GM23338 (cell line): ENCODE measurements at regions not wholly inside any gene's neighbourhood (a gene's known extent, or its start where the extent isn't known, plus 50 kb on each side); places are given as distances from the start of the nearest gene placed in this dataset.

Experiments
- ATAC-seq: fragments of 200-7000 bp; cut with Tn5 transposase; 3 replicates; pipeline ENCODE4 v1.9.1; 2020
- DNase-seq: peaks from one replicate; pipeline ENCODE4 v3.0.0-alpha.2; 2015; ENCODE audit warnings: low spot score
- H2AFZ ChIP-seq: fragments of 200-600 bp; sonication (generic); 2 replicates; pipeline ENCODE4 v1.8.0; 2016; ENCODE audit warnings: antibody characterized with exemption, mild to moderate bottlenecking, moderate library complexity
- H3F3A ChIP-seq: fragments of 200-600 bp; sonication (generic); replicated peaks from 2 replicates; pipeline ENCODE4 v1.8.0; 2017; ENCODE audit warnings: antibody characterized with exemption, mixed run types, low read depth
- H3K27ac ChIP-seq: fragments of 200-600 bp; sonication (generic); 2 replicates; pipeline ENCODE4 v1.6.1; 2016; ENCODE audit warnings: low read depth
- H3K27me3 ChIP-seq: fragments of 200-600 bp; sonication (generic); 2 replicates; pipeline ENCODE4 v1.8.0; 2016; ENCODE audit warnings: mild to moderate bottlenecking, mixed run types, moderate library complexity; ENCODE audit not compliant: insufficient read depth
- H3K36me3 ChIP-seq: fragments of 200-600 bp; sonication (generic); 2 replicates; pipeline ENCODE4 v1.8.0; 2016; ENCODE audit warnings: mild to moderate bottlenecking; ENCODE audit not compliant: insufficient read depth
- H3K4me1 ChIP-seq: fragments of 200-600 bp; sonication (generic); 2 replicates; pipeline ENCODE4 v1.8.0; 2016; ENCODE audit warnings: mild to moderate bottlenecking, moderate library complexity; ENCODE audit not compliant: insufficient read depth
- H3K4me2 ChIP-seq: fragments of 200-600 bp; sonication (generic); 2 replicates; pipeline ENCODE4 v1.7.1; 2017; ENCODE audit warnings: mixed run types
- H3K4me3 ChIP-seq: fragments of 200-600 bp; sonication (generic); 2 replicates; pipeline ENCODE4 v1.6.1; 2016; ENCODE audit warnings: mixed run types
- H3K79me2 ChIP-seq: fragments of 200-600 bp; sonication (generic); replicated peaks from 2 replicates; pipeline ENCODE4 v1.8.0; 2017; ENCODE audit warnings: mild to moderate bottlenecking; ENCODE audit not compliant: insufficient read depth
- H3K9me2 ChIP-seq: fragments of 200-600 bp; sonication (generic); 2 replicates; pipeline ENCODE4 v1.8.0; 2017; ENCODE audit not compliant: insufficient read depth
- H4K20me1 ChIP-seq: fragments of 200-600 bp; sonication (generic); replicated peaks from 2 replicates; pipeline ENCODE4 v1.8.0; 2017; ENCODE audit warnings: mild to moderate bottlenecking; ENCODE audit not compliant: insufficient read depth
- H3K27ac Mint-ChIP-seq: 2 replicates; pipeline ENCODE4 v1.8.0; 2020; ENCODE audit warnings: inconsistent platforms, mild to moderate bottlenecking, moderate library complexity, mixed read lengths
- H3K27me3 Mint-ChIP-seq: 3 replicates; pipeline ENCODE4 v1.8.0; 2022; ENCODE audit warnings: low read depth, mild to moderate bottlenecking, moderate library complexity, mixed read lengths, inconsistent platforms; ENCODE audit not compliant: insufficient read depth, poor library complexity
- H3K36me3 Mint-ChIP-seq: 3 replicates; pipeline ENCODE4 v1.8.0; 2021; ENCODE audit warnings: low read depth, mild to moderate bottlenecking, inconsistent platforms, moderate library complexity, mixed read lengths
- H3K4me1 Mint-ChIP-seq: 3 replicates; pipeline ENCODE4 v1.8.0; 2020; ENCODE audit warnings: mild to moderate bottlenecking, inconsistent platforms, mixed read lengths
- H3K4me3 Mint-ChIP-seq: 3 replicates; pipeline ENCODE4 v1.8.0; 2021; ENCODE audit warnings: moderate library complexity, mild to moderate bottlenecking, inconsistent platforms, mixed read lengths
- H3K9me3 Mint-ChIP-seq: 3 replicates; pipeline ENCODE4 v1.8.0; 2020; ENCODE audit warnings: moderate library complexity, mild to moderate bottlenecking, inconsistent platforms, mixed read lengths
- CREB1 ChIP-seq: fragments of 250-450 bp; sonication (Bioruptor Pico); IDR thresholded peaks from 2 replicates; pipeline ENCODE4 v1.5.0; 2020; ENCODE audit warnings: low read depth, mild to moderate bottlenecking, moderate library complexity
- CTCF ChIP-seq, 2 experiments: fragments of 200-600 bp in 1 of 2; sonication (generic) in 1 of 2; conservative IDR thresholded peaks; 2 replicates each; pipeline versions ENCODE4 v1.5.1 to v1.6.1; 2016 to 2017; ENCODE audit warnings: antibody characterized with exemption in 2 of 2, low read depth in 2 of 2, mild to moderate bottlenecking in 2 of 2, moderate library complexity in 1 of 2
- ETS1 ChIP-seq: IDR thresholded peaks from 2 replicates; pipeline ENCODE4 v1.6.1; 2016; ENCODE audit warnings: antibody characterized with exemption
- EZH2 ChIP-seq: fragments of 200-600 bp; sonication (generic); IDR thresholded peaks from one replicate; pipeline ENCODE4 v1.8.0; 2017; ENCODE audit warnings: antibody characterized with exemption, mild to moderate bottlenecking, low read depth; ENCODE audit not compliant: unreplicated experiment
- EZH2phosphoT487 ChIP-seq: fragments of 200-600 bp; sonication (generic); IDR thresholded peaks from one replicate; pipeline ENCODE4 v1.8.1; 2018; ENCODE audit warnings: antibody characterized with exemption; ENCODE audit not compliant: unreplicated experiment
- JUNB ChIP-seq: IDR thresholded peaks from one replicate; pipeline ENCODE4 v1.6.1; 2016; ENCODE audit warnings: antibody characterized with exemption; ENCODE audit not compliant: unreplicated experiment
- REST ChIP-seq: IDR thresholded peaks from one replicate; pipeline ENCODE4 v1.6.1; 2018; ENCODE audit warnings: antibody characterized with exemption; ENCODE audit not compliant: unreplicated experiment
- STAT1 ChIP-seq: IDR thresholded peaks from one replicate; pipeline ENCODE4 v1.6.1; 2016; ENCODE audit warnings: antibody characterized with exemption; ENCODE audit not compliant: unreplicated experiment
- ZNF114 ChIP-seq: fragments of 250-450 bp; sonication (Bioruptor Pico); IDR thresholded peaks from 2 replicates; pipeline ENCODE4 v1.5.0; 2020; ENCODE audit warnings: mild to moderate bottlenecking, moderate library complexity

GRCh38 chr7:130922206-130923112 lies 188.5 kb upstream of the KLF14 start (continued):
- TF ChIP-seq ETS1: no peak

GRCh38 chr7:130923365-130923764 lies 189.4 kb upstream of the KLF14 start:
- Histone ChIP-seq H3K4me2 (no peak overlapping the region), H3K27ac (no peak overlapping the region)
- ATAC-seq: no peak
- TF ChIP-seq ETS1 (no peak), JUNB (no peak), STAT1 (no peak), ZNF114 (no peak), CTCF (conservative IDR thresholded peaks at IDR 0.05; ENCODE audit: low read depth in 2 of 2) (no peak), REST (no peak), EZH2phosphoT487 (no peak), CREB1 (CRISPR knock-in tag) (no peak), EZH2 (no peak)

More at GRCh38 chr7:130923365-130923764, 189.4 kb upstream of the KLF14 start:
- H3K4me3 Mint-ChIP-seq: no peak overlapping the region
- Histone ChIP-seq H3K79me2 (no peaks in the 10 kb centered on the region), H3K36me3 (no peaks in the 10 kb centered on the region), H4K20me1 (no peaks in the 10 kb centered on the region), H3K9me2 (no peaks in the 10 kb centered on the region), H3K4me1 (peaks cover 21% of the 10 kb centered on the region), H3F3A (no peaks in the 10 kb centered on the region), H2AFZ (no peak overlapping the region), H3K4me3 (no peak overlapping the region), H3K27me3 (no peaks in the 10 kb centered on the region)
- no peak for DNase-seq
- H3K36me3 Mint-ChIP-seq: no peaks in the 10 kb centered on the region; the same call in 1 of the 3 replicates
- H3K9me3 Mint-ChIP-seq: no peaks in the 10 kb centered on the region
- no peak overlapping the region for H3K27ac Mint-ChIP-seq
- peaks cover 49% of the 10 kb centered on the region for H3K4me1 Mint-ChIP-seq
- H3K27me3 Mint-ChIP-seq: peaks cover 15% of the 10 kb centered on the region
